ENCODE measurements at regions not wholly inside any gene's neighbourhood (a gene's known extent, or its start where the extent isn't known, plus 50 kb on each side); places are given as distances from the start of the nearest gene placed in this dataset.
A peak's percentile ranks its signal among the peaks of the same experiment; 100 is the strongest.
"Not testable (repeated sequence)": the region's sequence is repeated elsewhere in the genome, so short reads cannot be mapped to it uniquely, and the experiment has no call there.

GRCh38 chr16:64362193-64362592 lies 759.7 kb downstream of the CDH11 start:
- no peak for DNase-seq

GRCh38 chr16:64361753-64362152 lies 760.1 kb downstream of the CDH11 start:
- DNase-seq = peak in 1 of 3 donors; percentile 69

- peak in 1 of 3 donors; percentile 53 for DNase-seq
Observed at GRCh38 chr16:64358291-64358690, 763.6 kb downstream of the CDH11 start.

- peak in 1 of 3 donors; percentile 91 for DNase-seq
Observed at GRCh38 chr16:64356267-64356666, 765.6 kb downstream of the CDH11 start.

- DNase-seq = no peak
Observed at GRCh38 chr16:64352246-64352645, 769.6 kb downstream of the CDH11 start.

- no peak for DNase-seq
Observed at GRCh38 chr16:64351121-64351520, 770.7 kb downstream of the CDH11 start.

- DNase-seq = no peak
Observed at GRCh38 chr16:64346080-64346479, 775.8 kb downstream of the CDH11 start.

- DNase-seq = no peak
Observed at GRCh38 chr16:64345142-64345541, 776.7 kb downstream of the CDH11 start.

GRCh38 chr16:64343820-64344443 lies 777.9 kb downstream of the CDH11 start:
- DNase-seq = not testable (repeated sequence)

- no peak for DNase-seq
Observed at GRCh38 chr16:64343061-64343819, 778.6 kb downstream of the CDH11 start.

- not testable (repeated sequence) for DNase-seq
Observed at GRCh38 chr16:64341336-64341735, 780.5 kb downstream of the CDH11 start.

GRCh38 chr16:64339052-64339770 lies 782.7 kb downstream of the CDH11 start:
- DNase-seq = peak; percentile 20 to 91 (median 39)

- DNase-seq = no peak
Observed at GRCh38 chr16:64321881-64322280, 800.0 kb downstream of the CDH11 start.

- DNase-seq = no peak
Observed at GRCh38 chr16:64321066-64321465, 800.8 kb downstream of the CDH11 start.

GRCh38 chr16:64317601-64318000 lies 804.3 kb downstream of the CDH11 start:
- DNase-seq = no peak

GRCh38 chr16:64313726-64314125 lies 808.1 kb downstream of the CDH11 start:
- DNase-seq = no peak

GRCh38 chr16:64312980-64313379 lies 808.9 kb downstream of the CDH11 start:
- DNase-seq = no peak

GRCh38 chr16:64312292-64312691 lies 809.6 kb downstream of the CDH11 start:
- DNase-seq = no peak

GRCh38 chr16:64311241-64311640 lies 810.6 kb downstream of the CDH11 start:
- DNase-seq = no peak

GRCh38 chr16:64309398-64310110 lies 812.3 kb downstream of the CDH11 start:
- DNase-seq = no peak

GRCh38 chr16:64308721-64309120 lies 813.1 kb downstream of the CDH11 start:
- no peak for DNase-seq

- DNase-seq = no peak
Observed at GRCh38 chr16:64307431-64307830, 814.4 kb downstream of the CDH11 start.

Measured in muscle of back (tissue), 3 donors.